Keratinocyte (primary cell): ENCODE measurements at regions not wholly inside any gene's neighbourhood (a gene's known extent, or its start where the extent isn't known, plus 50 kb on each side); places are given as distances from the start of the nearest gene placed in this dataset.

Source experiments
- DNase-seq: peaks from one replicate; pipeline ENCODE4 v3.0.0-alpha.2; 2011; ENCODE audit warnings: low read depth, missing footprints, low spot score
- FAIRE-seq: peaks from 2 replicates; lab custom pipeline; 2011; peaks lifted over from hg19 to GRCh38; lab: Jason Lieb, UNC
- H2AFZ ChIP-seq: 2 replicates; pipeline ENCODE4 v1.6.0; 2012; ENCODE audit warnings: low read length, control low read depth, inconsistent platforms; ENCODE audit not compliant: control insufficient read depth
- H3K27ac ChIP-seq: 2 replicates; pipeline ENCODE4 v1.5.1; 2011; ENCODE audit warnings: low read length; ENCODE audit not compliant: control insufficient read depth, insufficient read depth
- H3K27me3 ChIP-seq: 3 replicates; pipeline ENCODE4 v1.6.0; 2011; ENCODE audit warnings: low read length; ENCODE audit not compliant: control insufficient read depth, insufficient read depth; ENCODE audit errors: extremely low read depth
- H3K36me3 ChIP-seq, 2 experiments: 2 replicates in 1 of 2; 3 replicates in 1 of 2; pipeline ENCODE4 v1.5.1; 2011; ENCODE audit warnings: low read length in 2 of 2, mild to moderate bottlenecking in 1 of 2; ENCODE audit not compliant: control insufficient read depth in 2 of 2, insufficient read depth in 2 of 2; ENCODE audit errors: extremely low read depth in 1 of 2
- H3K4me1 ChIP-seq: 3 replicates; pipeline ENCODE4 v1.5.1; 2011; ENCODE audit warnings: low read length; ENCODE audit not compliant: control insufficient read depth, insufficient read depth; ENCODE audit errors: extremely low read depth
- H3K4me2 ChIP-seq: 3 replicates; pipeline ENCODE4 v1.6.0; 2011; ENCODE audit warnings: low read depth, low read length; ENCODE audit not compliant: control insufficient read depth, insufficient read depth; ENCODE audit errors: extremely low read depth
- H3K4me3 ChIP-seq, 3 experiments: fragments of 200-600 bp in 1 of 3; sonication (generic) in 1 of 3; 2 replicates in 2 of 3; 3 replicates in 1 of 3; pipeline ENCODE4 v1.5.1; 2011 to 2016; ENCODE audit warnings: low read length in 3 of 3, mild to moderate bottlenecking in 3 of 3, control low read depth in 2 of 3, inconsistent platforms in 1 of 3, low read depth in 1 of 3, mixed read lengths in 1 of 3, mixed run types in 1 of 3, moderate library complexity in 1 of 3; ENCODE audit not compliant: control insufficient read depth in 2 of 3, insufficient read depth in 2 of 3; ENCODE audit errors: extremely low read depth in 1 of 3
- H3K79me2 ChIP-seq: 2 replicates; pipeline ENCODE4 v1.6.0; 2012; ENCODE audit warnings: low read length; ENCODE audit not compliant: control insufficient read depth, insufficient read depth
- H3K9ac ChIP-seq: 3 replicates; pipeline ENCODE4 v1.6.0; 2011; ENCODE audit warnings: low read length; ENCODE audit not compliant: control insufficient read depth, insufficient read depth; ENCODE audit errors: extremely low read depth
- H3K9me1 ChIP-seq: 3 replicates; pipeline ENCODE4 v1.6.0; 2011; ENCODE audit warnings: low read length; ENCODE audit not compliant: control insufficient read depth, insufficient read depth; ENCODE audit errors: extremely low read depth
- H3K9me3 ChIP-seq: 2 replicates; pipeline ENCODE4 v1.5.1; 2012; ENCODE audit warnings: low read depth, low read length; ENCODE audit not compliant: control insufficient read depth
- H4K20me1 ChIP-seq: 3 replicates; pipeline ENCODE4 v1.6.0; 2011; ENCODE audit warnings: low read length; ENCODE audit not compliant: control insufficient read depth, insufficient read depth; ENCODE audit errors: extremely low read depth
- EZH2 ChIP-seq: IDR thresholded peaks from one replicate; pipeline ENCODE4 v1.6.1; 2012; ENCODE audit warnings: inconsistent platforms, mild to moderate bottlenecking, low read length, moderate library complexity
- dilution Hi-C: fragments of 300-500 bp; cut with MboI; formaldehyde crosslinking; loops from one replicate; pipeline ENCODE4 v1.7.0; 2020; ENCODE audit warnings: low sequenced_read_pairs; ENCODE audit not compliant: extremely low pct_ligation_motif_present
- TF ChIP-seq, protein P1 (sequence below), 3 experiments: IDR thresholded peaks in 1 of 3; conservative IDR thresholded peaks in 1 of 3; optimal IDR thresholded peaks in 1 of 3; 2 replicates in 2 of 3; 3 replicates in 1 of 3; pipeline versions ENCODE3 to v1.5.1; 2011; ENCODE audit warnings: low read length in 3 of 3, mild to moderate bottlenecking in 3 of 3, moderate library complexity in 2 of 3, control low read depth in 1 of 3, inconsistent platforms in 1 of 3; ENCODE audit not compliant: insufficient read depth in 2 of 3; ENCODE audit errors: extremely low read depth in 1 of 3

GRCh38 chr6:167546611-167547327, 221.9 kb downstream of the TTLL2 start:
- Histone ChIP-seq H3K4me1 (no peaks in the 10 kb centered on the region), H4K20me1 (no peaks in the 10 kb centered on the region), H3K4me3 (no peak overlapping the region), H3K9ac (no peak overlapping the region), H3K9me3 (no peaks in the 10 kb centered on the region), H3K79me2 (no peaks in the 10 kb centered on the region), H3K27me3 (no peaks in the 10 kb centered on the region), H3K36me3 (no peaks in the 10 kb centered on the region), H3K4me2 (no peak overlapping the region), H3K27ac (no peak overlapping the region), H2AFZ (no peak overlapping the region), H3K9me1 (no peaks in the 10 kb centered on the region)
- dilution Hi-C loops = no loop called here
- TF ChIP-seq, protein P1, sequence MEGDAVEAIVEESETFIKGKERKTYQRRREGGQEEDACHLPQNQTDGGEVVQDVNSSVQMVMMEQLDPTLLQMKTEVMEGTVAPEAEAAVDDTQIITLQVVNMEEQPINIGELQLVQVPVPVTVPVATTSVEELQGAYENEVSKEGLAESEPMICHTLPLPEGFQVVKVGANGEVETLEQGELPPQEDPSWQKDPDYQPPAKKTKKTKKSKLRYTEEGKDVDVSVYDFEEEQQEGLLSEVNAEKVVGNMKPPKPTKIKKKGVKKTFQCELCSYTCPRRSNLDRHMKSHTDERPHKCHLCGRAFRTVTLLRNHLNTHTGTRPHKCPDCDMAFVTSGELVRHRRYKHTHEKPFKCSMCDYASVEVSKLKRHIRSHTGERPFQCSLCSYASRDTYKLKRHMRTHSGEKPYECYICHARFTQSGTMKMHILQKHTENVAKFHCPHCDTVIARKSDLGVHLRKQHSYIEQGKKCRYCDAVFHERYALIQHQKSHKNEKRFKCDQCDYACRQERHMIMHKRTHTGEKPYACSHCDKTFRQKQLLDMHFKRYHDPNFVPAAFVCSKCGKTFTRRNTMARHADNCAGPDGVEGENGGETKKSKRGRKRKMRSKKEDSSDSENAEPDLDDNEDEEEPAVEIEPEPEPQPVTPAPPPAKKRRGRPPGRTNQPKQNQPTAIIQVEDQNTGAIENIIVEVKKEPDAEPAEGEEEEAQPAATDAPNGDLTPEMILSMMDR (optimal IDR thresholded peaks at IDR 0.05 in 1 of 3, IDR thresholded peaks at IDR 0.05 in 1 of 3, conservative IDR thresholded peaks at IDR 0.05 in 1 of 3; ENCODE audit: extremely low read depth in 1 of 3, insufficient read depth in 2 of 3, low read length in 3 of 3) = no peak
- no peak for TF ChIP-seq EZH2
- DNase-seq = no peak
- FAIRE-seq = no peak

DNA sequence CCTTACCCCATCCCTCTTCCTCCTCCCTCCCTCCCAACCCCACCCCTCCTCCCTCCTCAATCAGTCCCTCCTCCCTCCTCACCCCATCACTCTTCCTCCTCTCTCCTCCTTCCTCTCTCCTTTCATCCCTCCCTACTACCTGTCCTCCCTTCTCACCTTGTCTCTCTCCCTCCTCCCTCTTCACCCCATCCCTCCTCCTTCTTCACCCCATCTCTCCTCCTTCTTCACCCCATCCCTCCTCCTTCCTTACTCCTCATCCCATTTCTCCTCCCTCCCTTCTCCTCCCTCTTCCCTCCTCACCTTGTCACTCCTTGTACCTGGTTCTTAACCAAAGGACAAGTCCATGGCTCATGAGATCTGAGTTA, 222.4 kb downstream of the TTLL2 start:
- Histone ChIP-seq H3K27ac (no peak overlapping the region), H3K79me2 (no peaks in the 10 kb centered on the region), H3K9ac (no peak overlapping the region), H2AFZ (no peak overlapping the region), H3K4me3 (no peak overlapping the region), H3K4me1 (no peaks in the 10 kb centered on the region), H4K20me1 (no peaks in the 10 kb centered on the region), H3K27me3 (no peaks in the 10 kb centered on the region), H3K9me3 (no peaks in the 10 kb centered on the region), H3K4me2 (no peak overlapping the region), H3K36me3 (no peaks in the 10 kb centered on the region), H3K9me1 (no peaks in the 10 kb centered on the region)
- no peak for DNase-seq
- dilution Hi-C loops = no loop called here
- TF ChIP-seq EZH2 = no peak
- TF ChIP-seq, protein P1 (optimal IDR thresholded peaks at IDR 0.05 in 1 of 3, IDR thresholded peaks at IDR 0.05 in 1 of 3, conservative IDR thresholded peaks at IDR 0.05 in 1 of 3; ENCODE audit: extremely low read depth in 1 of 3, insufficient read depth in 2 of 3, low read length in 3 of 3) = no peak
- no peak for FAIRE-seq
